Naive thymus-derived CD8-positive, alpha-beta T cell (primary cell): ENCODE measurements at regions not wholly inside any gene's neighbourhood (a gene's known extent, or its start where the extent isn't known, plus 50 kb on each side); places are given as distances from the start of the nearest gene placed in this dataset.

Source experiments
- ATAC-seq, 2 donors: fragments of 150-1000 bp; cut with Tn5 transposase in 1 of 2; sonication (Bioruptor Pico), chemical (Tn5 transposase) in 1 of 2; 1 replicate in 1 of 2; 2 replicates in 1 of 2; pipeline ENCODE4 v1.10.0; 2021; ENCODE audit warnings: mild to moderate bottlenecking in 2 of 2, moderate library complexity in 2 of 2
- POLR2A ChIA-PET: fragments of 350-600 bp; sonication (Branson Sonifier 250); formaldehyde crosslinking; loops from one replicate; lab custom pipeline; 2021; ENCODE audit warnings: antibody characterized with exemption; lab: Charles Lee
- DNase-seq, 10 donors: peaks; one replicate each; pipeline versions ENCODE4 v3.0.0 to v3.0.0-alpha.2; 2020 to 2022
- H3K27ac Mint-ChIP-seq, 10 donors: one replicate each; pipeline ENCODE4 v1.8.0; 2020 to 2022; ENCODE audit warnings: mild to moderate bottlenecking in 10 of 10, mixed read lengths in 10 of 10, moderate library complexity in 4 of 10, inconsistent platforms in 1 of 10
- H3K27me3 Mint-ChIP-seq, 5 donors: one replicate each; pipeline ENCODE4 v1.8.0; 2021 to 2022; ENCODE audit warnings: mixed read lengths in 5 of 5
- H3K36me3 Mint-ChIP-seq, 3 donors: one replicate each; pipeline ENCODE4 v1.8.0; 2020 to 2022; ENCODE audit warnings: mixed read lengths in 3 of 3, mild to moderate bottlenecking in 2 of 3, inconsistent platforms in 1 of 3
- H3K4me1 Mint-ChIP-seq, 4 donors: one replicate each; pipeline ENCODE4 v1.8.0; 2021 to 2022; ENCODE audit warnings: mixed read lengths in 4 of 4
- H3K4me3 Mint-ChIP-seq, 10 donors: one replicate each; pipeline ENCODE4 v1.8.0; 2020 to 2022; ENCODE audit warnings: mild to moderate bottlenecking in 10 of 10, mixed read lengths in 10 of 10, moderate library complexity in 6 of 10, inconsistent platforms in 1 of 10
- H3K9me3 Mint-ChIP-seq, 9 donors: one replicate each; pipeline ENCODE4 v1.8.0; 2020 to 2022; ENCODE audit warnings: mixed read lengths in 9 of 9, mild to moderate bottlenecking in 3 of 9, inconsistent platforms in 1 of 9, moderate library complexity in 1 of 9

DNA sequence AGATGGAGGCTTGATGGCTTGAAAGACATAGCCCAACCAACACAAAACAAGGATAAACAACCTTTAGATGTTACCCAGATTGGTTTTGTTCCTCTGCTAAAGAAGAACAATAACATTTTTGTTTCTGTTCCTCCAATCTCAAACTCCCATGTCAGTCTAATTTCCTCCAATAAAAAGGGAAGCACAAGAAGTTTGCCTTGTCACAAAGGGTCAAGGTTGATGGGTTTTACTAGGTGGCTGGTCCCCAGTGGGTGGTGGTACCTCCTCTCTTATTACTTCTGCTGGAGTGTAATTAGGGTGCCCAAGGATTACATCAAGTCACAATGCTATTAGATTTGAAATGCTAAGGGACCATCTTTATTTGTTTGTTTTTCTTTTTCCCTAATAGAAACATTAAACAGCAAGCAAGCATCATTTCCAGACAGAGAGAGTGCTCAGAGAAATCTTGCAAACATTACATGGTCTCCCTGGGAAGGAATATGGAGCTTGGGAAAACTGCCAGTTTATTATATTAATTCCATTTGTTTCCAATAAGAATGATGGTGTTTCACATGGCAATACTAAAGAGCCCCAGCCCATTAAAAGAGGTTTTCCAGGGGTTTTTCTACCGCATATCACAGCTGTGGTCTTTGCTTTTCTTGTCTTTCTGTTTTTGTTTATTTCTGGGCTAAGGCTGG lies 78.3 kb upstream of the AOAH start:
- Mint-ChIP-seq H3K9me3 (no peaks in the 10 kb centered on the region), H3K4me1 (peaks cover 0 to 10% (median 0%) of the 10 kb centered on the region in 4 donors), H3K36me3 (no peaks in the 10 kb centered on the region), H3K4me3 (no peak overlapping the region), H3K27ac (peak overlapping the region in 3 of 10 donors; percentile 9 to 67 (median 9)), H3K27me3 (no peaks in the 10 kb centered on the region)
- ATAC-seq: no peak
- POLR2A ChIA-PET: no interaction called here
- DNase-seq: no peak

DNA sequence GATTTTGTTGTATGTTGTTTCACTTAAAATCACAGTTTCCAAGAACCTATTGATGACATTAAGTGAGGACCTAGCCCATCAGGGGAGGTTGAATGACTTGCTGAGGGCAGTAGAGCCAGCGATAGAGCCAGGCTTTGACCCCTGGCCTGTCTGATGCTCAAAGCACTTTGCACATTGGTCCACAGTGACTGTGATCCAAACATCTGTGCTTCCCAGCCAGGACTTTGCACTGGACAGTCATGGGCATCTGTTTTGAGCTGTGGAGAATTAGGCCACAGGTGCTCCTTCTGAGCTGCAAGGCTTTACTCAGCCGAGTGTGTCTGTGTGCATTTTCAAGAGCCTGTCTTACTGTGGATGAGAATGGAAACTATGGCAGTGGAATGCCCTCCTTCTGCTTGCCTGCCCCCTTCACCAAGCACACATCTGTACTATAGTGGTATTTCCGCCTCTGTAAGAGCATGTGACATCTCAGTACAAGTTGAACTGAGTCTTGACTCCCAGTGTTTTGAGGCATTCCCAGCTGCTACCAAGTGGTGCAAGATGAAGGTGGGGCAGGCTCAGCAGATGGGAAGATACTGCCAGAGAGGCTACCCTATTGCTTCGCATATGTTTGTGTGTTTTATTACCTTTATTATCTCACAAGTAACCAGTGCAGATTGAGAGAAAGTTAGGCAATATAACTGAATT lies 72.7 kb upstream of the AOAH start:
- Mint-ChIP-seq H3K4me1 (peaks cover 17 to 35% (median 26%) of the 10 kb centered on the region in 4 donors), H3K27ac (peak overlapping the region in 3 of 10 donors; percentile 3 to 64 (median 28)), H3K9me3 (no peaks in the 10 kb centered on the region), H3K27me3 (no peaks in the 10 kb centered on the region), H3K4me3 (no peak overlapping the region), H3K36me3 (no peaks in the 10 kb centered on the region)
- no peak for ATAC-seq
- no peak for DNase-seq
- POLR2A ChIA-PET: interaction anchor here (0.8 kb wide), 1 partner anchor 79 kb away, joined by 3 read pairs; no protein-coding TSS in a partner anchor

DNA sequence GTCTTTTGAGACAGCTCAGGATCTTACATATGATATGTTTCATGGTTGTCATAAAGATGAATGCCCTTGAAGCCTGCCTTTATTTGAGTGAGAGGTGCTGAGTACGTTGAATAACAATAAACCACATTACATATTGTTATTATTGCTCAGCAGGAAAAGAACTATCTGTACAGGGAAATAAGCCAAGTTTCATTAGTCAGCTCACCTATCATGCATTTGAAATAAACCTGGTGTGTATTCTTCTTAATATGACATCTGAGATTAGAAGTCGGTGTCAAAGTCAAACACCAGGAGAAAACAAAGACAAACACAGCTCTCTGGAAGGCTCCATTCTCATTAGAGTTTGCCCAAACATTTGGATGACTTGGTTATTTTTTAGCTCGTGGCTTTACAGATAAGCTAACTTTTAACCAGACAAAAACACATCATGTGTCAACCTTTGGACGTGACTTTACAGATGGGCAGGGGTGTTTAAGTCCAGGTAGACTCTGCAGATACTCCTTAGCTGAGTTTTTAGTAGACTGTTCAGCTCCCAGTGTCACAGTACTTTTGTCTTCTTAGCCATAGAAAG lies 71.2 kb upstream of the AOAH start:
- peak in 2 of 10 donors; percentile 41 to 42 for DNase-seq
- POLR2A ChIA-PET: interaction anchor here (0.7 to 1.7 kb wide), 2 partner anchors 9 to 117 kb away, joined by 3 to 7 read pairs; no protein-coding TSS in a partner anchor
- H3K36me3 Mint-ChIP-seq: no peaks in the 10 kb centered on the region
- H3K4me3 Mint-ChIP-seq: peak overlapping the region in 2 of 10 donors; percentile 9 to 52
- no peaks in the 10 kb centered on the region for H3K27me3 Mint-ChIP-seq
- ATAC-seq: peak; percentile 50 to 69
- peak overlapping the region in 9 of 10 donors; percentile 37 to 90 (median 70) for H3K27ac Mint-ChIP-seq
- H3K9me3 Mint-ChIP-seq: no peaks in the 10 kb centered on the region
- peaks cover 23 to 49% (median 39%) of the 10 kb centered on the region in 4 donors for H3K4me1 Mint-ChIP-seq

DNA sequence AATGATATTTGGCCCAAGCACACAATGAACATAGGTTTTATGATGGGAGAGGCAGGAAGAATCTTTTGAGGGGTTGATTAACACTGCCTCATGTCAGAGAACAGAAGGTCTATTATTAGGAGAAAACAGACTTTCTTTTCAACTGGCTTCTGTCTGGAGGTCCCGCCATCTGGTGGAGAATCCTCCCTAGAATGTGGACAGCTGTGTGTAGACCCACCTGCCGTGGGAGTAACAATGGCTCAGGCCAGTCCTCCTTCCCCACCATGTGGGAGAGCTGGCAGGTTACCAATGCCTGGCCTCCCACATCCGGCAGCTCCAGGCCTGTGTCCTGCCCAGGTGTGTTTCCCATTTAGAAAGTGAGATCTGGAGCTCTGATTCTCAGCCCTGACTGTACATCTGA lies 70.4 kb upstream of the AOAH start:
- H3K36me3 Mint-ChIP-seq: no peaks in the 10 kb centered on the region
- DNase-seq (no peak), ATAC-seq (no peak)
- POLR2A ChIA-PET: interaction anchor here (0.6 to 1.7 kb wide), 2 partner anchors 8 to 72 kb away, joined by 7 read pairs; no protein-coding TSS in a partner anchor
- no peaks in the 10 kb centered on the region for H3K9me3 Mint-ChIP-seq
- H3K27ac Mint-ChIP-seq: peak overlapping the region in 8 of 10 donors; percentile 53 to 90 (median 74)
- H3K4me3 Mint-ChIP-seq: no peak overlapping the region
- H3K27me3 Mint-ChIP-seq: no peaks in the 10 kb centered on the region
- H3K4me1 Mint-ChIP-seq: peaks cover 29 to 58% (median 48%) of the 10 kb centered on the region in 4 donors

GRCh38 chr7:36792421-36792820 lies 68.1 kb upstream of the AOAH start:
- ATAC-seq: no peak
- Mint-ChIP-seq H3K36me3 (no peaks in the 10 kb centered on the region), H3K4me3 (no peak overlapping the region), H3K27me3 (no peaks in the 10 kb centered on the region), H3K9me3 (no peaks in the 10 kb centered on the region), H3K4me1 (peaks cover 43 to 78% (median 69%) of the 10 kb centered on the region in 4 donors), H3K27ac (peak overlapping the region in 9 of 10 donors; percentile 13 to 82 (median 27))
- POLR2A ChIA-PET: interaction anchor here (0.6 kb wide), 1 partner anchor 429 kb away, joined by 4 read pairs; no protein-coding TSS in a partner anchor
- no peak for DNase-seq

- Mint-ChIP-seq H3K4me3 (peak overlapping the region in 9 of 10 donors; percentile 3 to 75 (median 59)), H3K4me1 (peaks cover 42 to 84% (median 76%) of the 10 kb centered on the region in 4 donors), H3K36me3 (no peaks in the 10 kb centered on the region), H3K27ac (peak overlapping the region; percentile 72 to 98 (median 92)), H3K27me3 (no peaks in the 10 kb centered on the region), H3K9me3 (no peaks in the 10 kb centered on the region)
- peak in 5 of 10 donors; percentile 47 to 63 (median 62) for DNase-seq
- ATAC-seq: peak; percentile 62 to 79
- POLR2A ChIA-PET: interaction anchor here (0.8 to 1.9 kb wide), 4 partner anchors 14 to 112 kb away, joined by 3 to 8 read pairs (median 3); no protein-coding TSS in a partner anchor
These were observed 66.1 kb upstream of the AOAH start for GRCh38 chr7:36790311-36790787.

DNA sequence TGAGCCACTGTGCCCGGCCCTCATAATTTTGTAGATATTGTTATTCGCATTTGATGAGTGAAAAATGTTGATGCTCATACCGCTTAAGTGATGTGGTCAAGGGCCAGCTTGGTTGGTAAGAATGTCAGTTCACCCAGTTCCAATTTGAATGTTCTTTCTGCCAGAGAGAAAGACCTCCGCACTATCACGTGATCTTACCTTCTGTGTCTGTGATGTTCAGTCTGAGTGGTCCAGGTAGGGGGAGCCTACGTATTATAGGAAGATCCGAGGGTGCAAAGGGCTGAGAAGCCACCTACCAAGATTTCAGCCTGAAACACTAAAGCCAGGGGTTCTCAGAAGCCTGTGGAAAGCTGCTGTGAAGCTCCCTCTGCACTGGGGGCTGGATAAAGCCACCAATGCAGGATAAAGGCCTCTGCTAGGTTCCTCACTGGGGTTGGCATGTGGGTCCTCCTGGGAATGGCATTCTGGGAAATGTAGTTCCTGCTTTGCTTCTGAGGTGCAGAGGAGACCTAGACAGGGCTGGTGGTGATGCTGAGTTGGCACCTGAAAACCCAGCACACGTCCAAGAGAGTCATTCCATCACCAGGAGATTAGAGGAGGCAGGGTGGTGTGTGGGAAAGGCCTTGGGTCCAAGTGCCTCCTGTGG lies 64.7 kb upstream of the AOAH start:
- no peak for DNase-seq
- POLR2A ChIA-PET: interaction anchor here (0.7 to 4.4 kb wide), 8 partner anchors 12 to 111 kb away, joined by 3 to 31 read pairs (median 4); no protein-coding TSS in a partner anchor
- H3K27me3 Mint-ChIP-seq: no peaks in the 10 kb centered on the region

DNA sequence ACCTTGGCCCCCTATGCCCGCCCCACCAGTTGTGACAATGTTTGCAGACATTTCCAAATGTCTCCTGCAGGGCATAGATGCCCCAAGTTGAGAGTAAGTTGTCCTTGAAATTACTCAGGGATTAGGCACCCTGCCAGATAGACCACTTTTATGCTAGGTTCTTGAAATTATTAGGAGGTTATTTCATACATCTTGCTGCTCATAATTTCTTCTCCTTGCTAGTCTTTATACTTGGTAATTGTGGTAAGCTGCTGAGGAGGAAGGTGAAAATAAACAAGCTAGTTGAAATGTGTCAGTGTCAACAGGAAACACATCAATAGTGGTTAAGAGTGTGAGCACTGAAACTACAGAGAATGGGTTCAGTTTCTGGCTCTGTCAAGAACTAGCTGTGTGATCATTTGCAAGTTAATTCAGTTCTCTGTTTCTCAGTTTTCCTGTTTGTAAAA lies 63.7 kb upstream of the AOAH start:
- POLR2A ChIA-PET: interaction anchor here (0.7 to 4.4 kb wide), 6 partner anchors 11 to 109 kb away, joined by 3 to 31 read pairs (median 3); no protein-coding TSS in a partner anchor
- peak overlapping the region; percentile 72 to 98 (median 92) for H3K27ac Mint-ChIP-seq
- H3K9me3 Mint-ChIP-seq: no peaks in the 10 kb centered on the region
- peaks cover 47 to 86% (median 80%) of the 10 kb centered on the region in 4 donors for H3K4me1 Mint-ChIP-seq
- H3K4me3 Mint-ChIP-seq: peak overlapping the region in 8 of 10 donors; percentile 3 to 70 (median 58)
- ATAC-seq (peak; percentile 25 to 44), DNase-seq (peak in 3 of 10 donors; percentile 64 to 69 (median 65))
- no peaks in the 10 kb centered on the region for H3K27me3 Mint-ChIP-seq
- no peaks in the 10 kb centered on the region for H3K36me3 Mint-ChIP-seq

More for the DNA sequence above, 64.7 kb upstream of the AOAH start:
- Mint-ChIP-seq H3K4me3 (peak overlapping the region in 9 of 10 donors; percentile 26 to 70 (median 59)), H3K36me3 (no peaks in the 10 kb centered on the region), H3K4me1 (peaks cover 47 to 83% (median 76%) of the 10 kb centered on the region in 4 donors), H3K27ac (peak overlapping the region; percentile 72 to 98 (median 92)), H3K9me3 (no peaks in the 10 kb centered on the region)
- no peak for ATAC-seq

- peak overlapping the region; percentile 95 to 100 (median 99) for H3K27ac Mint-ChIP-seq
- H3K4me1 Mint-ChIP-seq: peaks cover 45 to 90% (median 78%) of the 10 kb centered on the region in 4 donors
- ATAC-seq (peak; percentile 81 to 90), DNase-seq (peak in 9 of 10 donors; percentile 30 to 89 (median 79))
- peaks cover 0 to 6% (median 4%) of the 10 kb centered on the region in 3 donors for H3K36me3 Mint-ChIP-seq
- H3K9me3 Mint-ChIP-seq: peaks cover 0 to 4% (median 0%) of the 10 kb centered on the region in 9 donors
- H3K27me3 Mint-ChIP-seq: no peaks in the 10 kb centered on the region
- POLR2A ChIA-PET: interaction anchor here (0.6 to 4.4 kb wide), 5 partner anchors 9 to 664 kb away, joined by 3 to 31 read pairs (median 7); partner anchors contain the start of genes AOAH and ELMO1
- H3K4me3 Mint-ChIP-seq: peak overlapping the region; percentile 45 to 80 (median 63)
These were observed 61.0 kb upstream of the AOAH start for GRCh38 chr7:36784991-36785940.

DNA sequence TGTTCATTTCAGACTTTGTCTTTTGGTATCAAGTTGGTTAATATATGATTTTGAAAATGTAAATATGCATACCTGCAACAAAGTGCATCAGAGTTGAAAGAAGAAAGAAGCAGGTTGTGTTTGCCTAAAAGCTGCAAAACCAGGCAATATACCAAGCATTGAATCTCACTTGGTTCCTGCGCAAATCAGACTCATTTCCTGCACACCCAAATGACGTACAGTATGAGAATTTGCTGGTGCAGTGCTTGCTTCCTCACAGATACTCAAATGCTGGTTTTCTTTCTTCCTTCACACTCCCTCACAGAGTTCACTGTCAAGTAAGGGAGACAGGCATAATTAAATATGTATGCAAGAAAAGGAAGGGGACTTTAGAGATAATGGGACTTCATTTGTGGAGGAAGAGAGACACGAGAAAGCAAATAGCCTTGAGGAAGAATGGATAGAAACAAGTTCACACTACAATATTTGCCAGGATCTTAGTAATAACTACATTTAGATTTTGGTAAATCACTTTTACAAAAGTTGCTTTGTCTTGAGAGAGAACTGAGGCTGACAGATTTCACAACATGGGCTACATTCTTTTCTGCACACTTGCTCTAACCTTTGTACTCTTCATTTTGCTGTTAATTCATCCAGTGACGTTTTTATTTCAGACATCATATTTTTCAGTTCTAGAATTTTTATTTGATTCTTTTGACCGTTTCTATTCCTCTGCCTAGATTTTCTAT lies 56.9 kb upstream of the AOAH start:
- Mint-ChIP-seq H3K4me3 (peak overlapping the region; percentile 13 to 86 (median 64)), H3K36me3 (peaks cover 0 to 11% (median 9%) of the 10 kb centered on the region in 3 donors), H3K27me3 (no peaks in the 10 kb centered on the region), H3K9me3 (peaks cover 0 to 19% (median 2%) of the 10 kb centered on the region in 9 donors), H3K4me1 (peaks cover 56 to 95% (median 83%) of the 10 kb centered on the region in 4 donors), H3K27ac (peak overlapping the region; percentile 71 to 99 (median 97))
- POLR2A ChIA-PET: interaction anchor here (2.1 kb wide), 1 partner anchor 54 kb away, joined by 6 read pairs; no protein-coding TSS in a partner anchor
- DNase-seq (peak in 8 of 10 donors; percentile 40 to 89 (median 70)), ATAC-seq (peak; percentile 48 to 67)
